GM23338 (cell line): ENCODE measurements at regions not wholly inside any gene's neighbourhood (a gene's known extent, or its start where the extent isn't known, plus 50 kb on each side); places are given as distances from the start of the nearest gene placed in this dataset.

Experiments
- ATAC-seq: fragments of 200-7000 bp; cut with Tn5 transposase; 3 replicates; pipeline ENCODE4 v1.9.1; 2020
- DNase-seq: peaks from one replicate; pipeline ENCODE4 v3.0.0-alpha.2; 2015; ENCODE audit warnings: low spot score
- H2AFZ ChIP-seq: fragments of 200-600 bp; sonication (generic); 2 replicates; pipeline ENCODE4 v1.8.0; 2016; ENCODE audit warnings: antibody characterized with exemption, mild to moderate bottlenecking, moderate library complexity
- H3F3A ChIP-seq: fragments of 200-600 bp; sonication (generic); replicated peaks from 2 replicates; pipeline ENCODE4 v1.8.0; 2017; ENCODE audit warnings: antibody characterized with exemption, mixed run types, low read depth
- H3K27ac ChIP-seq: fragments of 200-600 bp; sonication (generic); 2 replicates; pipeline ENCODE4 v1.6.1; 2016; ENCODE audit warnings: low read depth
- H3K27me3 ChIP-seq: fragments of 200-600 bp; sonication (generic); 2 replicates; pipeline ENCODE4 v1.8.0; 2016; ENCODE audit warnings: mild to moderate bottlenecking, mixed run types, moderate library complexity; ENCODE audit not compliant: insufficient read depth
- H3K36me3 ChIP-seq: fragments of 200-600 bp; sonication (generic); 2 replicates; pipeline ENCODE4 v1.8.0; 2016; ENCODE audit warnings: mild to moderate bottlenecking; ENCODE audit not compliant: insufficient read depth
- H3K4me1 ChIP-seq: fragments of 200-600 bp; sonication (generic); 2 replicates; pipeline ENCODE4 v1.8.0; 2016; ENCODE audit warnings: mild to moderate bottlenecking, moderate library complexity; ENCODE audit not compliant: insufficient read depth
- H3K4me2 ChIP-seq: fragments of 200-600 bp; sonication (generic); 2 replicates; pipeline ENCODE4 v1.7.1; 2017; ENCODE audit warnings: mixed run types
- H3K4me3 ChIP-seq: fragments of 200-600 bp; sonication (generic); 2 replicates; pipeline ENCODE4 v1.6.1; 2016; ENCODE audit warnings: mixed run types
- H3K79me2 ChIP-seq: fragments of 200-600 bp; sonication (generic); replicated peaks from 2 replicates; pipeline ENCODE4 v1.8.0; 2017; ENCODE audit warnings: mild to moderate bottlenecking; ENCODE audit not compliant: insufficient read depth
- H3K9me2 ChIP-seq: fragments of 200-600 bp; sonication (generic); 2 replicates; pipeline ENCODE4 v1.8.0; 2017; ENCODE audit not compliant: insufficient read depth
- H4K20me1 ChIP-seq: fragments of 200-600 bp; sonication (generic); replicated peaks from 2 replicates; pipeline ENCODE4 v1.8.0; 2017; ENCODE audit warnings: mild to moderate bottlenecking; ENCODE audit not compliant: insufficient read depth
- H3K27ac Mint-ChIP-seq: 2 replicates; pipeline ENCODE4 v1.8.0; 2020; ENCODE audit warnings: inconsistent platforms, mild to moderate bottlenecking, moderate library complexity, mixed read lengths
- H3K27me3 Mint-ChIP-seq: 3 replicates; pipeline ENCODE4 v1.8.0; 2022; ENCODE audit warnings: low read depth, mild to moderate bottlenecking, moderate library complexity, mixed read lengths, inconsistent platforms; ENCODE audit not compliant: insufficient read depth, poor library complexity
- H3K36me3 Mint-ChIP-seq: 3 replicates; pipeline ENCODE4 v1.8.0; 2021; ENCODE audit warnings: low read depth, mild to moderate bottlenecking, inconsistent platforms, moderate library complexity, mixed read lengths
- H3K4me1 Mint-ChIP-seq: 3 replicates; pipeline ENCODE4 v1.8.0; 2020; ENCODE audit warnings: mild to moderate bottlenecking, inconsistent platforms, mixed read lengths
- H3K4me3 Mint-ChIP-seq: 3 replicates; pipeline ENCODE4 v1.8.0; 2021; ENCODE audit warnings: moderate library complexity, mild to moderate bottlenecking, inconsistent platforms, mixed read lengths
- H3K9me3 Mint-ChIP-seq: 3 replicates; pipeline ENCODE4 v1.8.0; 2020; ENCODE audit warnings: moderate library complexity, mild to moderate bottlenecking, inconsistent platforms, mixed read lengths
- CREB1 ChIP-seq: fragments of 250-450 bp; sonication (Bioruptor Pico); IDR thresholded peaks from 2 replicates; pipeline ENCODE4 v1.5.0; 2020; ENCODE audit warnings: low read depth, mild to moderate bottlenecking, moderate library complexity
- EZH2phosphoT487 ChIP-seq: fragments of 200-600 bp; sonication (generic); IDR thresholded peaks from one replicate; pipeline ENCODE4 v1.8.1; 2018; ENCODE audit warnings: antibody characterized with exemption; ENCODE audit not compliant: unreplicated experiment
- JUNB ChIP-seq: IDR thresholded peaks from one replicate; pipeline ENCODE4 v1.6.1; 2016; ENCODE audit warnings: antibody characterized with exemption; ENCODE audit not compliant: unreplicated experiment
- NANOG ChIP-seq: IDR thresholded peaks from 2 replicates; pipeline ENCODE4 v1.6.1; 2016; ENCODE audit warnings: antibody characterized with exemption, borderline replicate concordance
- POLR2AphosphoS5 ChIP-seq: IDR thresholded peaks from 2 replicates; pipeline ENCODE4 v1.6.1; 2016; ENCODE audit warnings: antibody characterized with exemption, low read depth
- STAT1 ChIP-seq: IDR thresholded peaks from one replicate; pipeline ENCODE4 v1.6.1; 2016; ENCODE audit warnings: antibody characterized with exemption; ENCODE audit not compliant: unreplicated experiment
- ZNF114 ChIP-seq: fragments of 250-450 bp; sonication (Bioruptor Pico); IDR thresholded peaks from 2 replicates; pipeline ENCODE4 v1.5.0; 2020; ENCODE audit warnings: mild to moderate bottlenecking, moderate library complexity
- ZNF331 ChIP-seq: fragments of 250-450 bp; sonication (Bioruptor Pico); IDR thresholded peaks from 2 replicates; pipeline ENCODE4 v1.5.0; 2020; ENCODE audit warnings: low read depth, mild to moderate bottlenecking, moderate library complexity
- ZNF462 ChIP-seq: fragments of 250-450 bp; sonication (Bioruptor Pico); IDR thresholded peaks from 2 replicates; pipeline ENCODE4 v1.5.0; 2020; ENCODE audit warnings: mild to moderate bottlenecking, moderate library complexity
- TF ChIP-seq, protein P1 (sequence below): IDR thresholded peaks from one replicate; pipeline ENCODE4 v1.6.1; 2018; ENCODE audit warnings: antibody characterized with exemption; ENCODE audit not compliant: unreplicated experiment
- TF ChIP-seq, protein P2 (sequence below), 2 experiments: fragments of 200-600 bp in 1 of 2; sonication (generic) in 1 of 2; conservative IDR thresholded peaks; 2 replicates each; pipeline versions ENCODE4 v1.5.1 to v1.6.1; 2016 to 2017; ENCODE audit warnings: antibody characterized with exemption in 2 of 2, low read depth in 2 of 2, mild to moderate bottlenecking in 2 of 2, moderate library complexity in 1 of 2

DNA sequence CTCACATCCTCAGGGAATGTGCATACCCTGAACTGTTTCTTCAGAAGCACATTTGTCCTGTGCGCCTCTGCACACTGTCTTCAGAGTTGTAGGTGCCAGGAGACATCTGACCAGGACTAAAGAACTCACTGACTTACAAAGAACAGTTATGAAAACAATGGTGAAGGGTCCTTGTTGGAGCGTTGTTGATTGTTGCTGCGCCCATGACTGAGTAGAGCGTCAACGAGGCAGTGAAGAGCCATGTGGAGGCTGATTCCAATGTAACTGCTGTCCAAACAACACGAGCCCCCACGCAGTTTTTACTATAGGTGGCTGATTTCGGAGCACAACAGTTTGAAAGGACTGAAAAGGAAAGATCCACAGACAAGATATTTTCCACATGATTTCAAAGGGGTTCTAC lies 380.3 kb downstream of the CDH26 start:
- Histone ChIP-seq H4K20me1 (no peaks in the 10 kb centered on the region), H3K79me2 (no peaks in the 10 kb centered on the region), H3F3A (no peaks in the 10 kb centered on the region), H3K9me2 (no peaks in the 10 kb centered on the region), H3K4me1 (no peaks in the 10 kb centered on the region), H3K4me3 (no peak overlapping the region), H3K27me3 (no peaks in the 10 kb centered on the region), H3K4me2 (no peak overlapping the region), H3K27ac (no peak overlapping the region), H2AFZ (no peak overlapping the region), H3K36me3 (peaks cover 11% of the 10 kb centered on the region; the same call in 1 of the 2 replicates)
- H3K9me3 Mint-ChIP-seq = peaks cover 10% of the 10 kb centered on the region; the same call in 1 of the 3 replicates
- no peaks in the 10 kb centered on the region for H3K36me3 Mint-ChIP-seq
- no peak for ATAC-seq
- no peak overlapping the region for H3K27ac Mint-ChIP-seq
- no peak for DNase-seq
- H3K4me1 Mint-ChIP-seq = no peaks in the 10 kb centered on the region
- TF ChIP-seq JUNB (no peak), POLR2AphosphoS5 (no peak), EZH2phosphoT487 (no peak)
- H3K4me3 Mint-ChIP-seq = no peak overlapping the region
- peaks cover 12% of the 10 kb centered on the region for H3K27me3 Mint-ChIP-seq

DNA sequence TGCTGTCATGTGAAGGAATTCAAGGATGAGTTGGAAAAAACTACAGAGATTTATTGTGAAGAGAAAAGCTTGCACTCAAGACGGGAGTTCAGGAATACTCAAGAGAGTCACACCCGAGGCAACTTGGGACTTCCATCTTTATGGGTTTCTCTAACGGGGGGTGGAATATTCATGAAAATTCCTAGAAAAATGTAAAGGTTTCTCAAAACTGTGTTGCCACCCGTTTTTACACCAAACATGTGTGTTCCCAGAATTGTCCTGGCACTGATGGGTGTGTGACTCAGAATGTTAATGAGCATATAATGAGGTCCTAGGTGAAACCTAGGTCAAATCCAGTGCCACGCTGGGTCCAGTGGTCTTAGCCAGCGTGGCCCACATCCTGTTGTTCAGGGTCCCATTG lies 381.5 kb downstream of the CDH26 start:
- Mint-ChIP-seq H3K27ac (no peak overlapping the region), H3K4me1 (no peaks in the 10 kb centered on the region), H3K36me3 (no peaks in the 10 kb centered on the region), H3K9me3 (peaks cover 10% of the 10 kb centered on the region; the same call in 2 of the 3 replicates), H3K4me3 (no peak overlapping the region), H3K27me3 (peaks cover 12% of the 10 kb centered on the region)
- Histone ChIP-seq H2AFZ (no peak overlapping the region), H4K20me1 (no peaks in the 10 kb centered on the region), H3K4me3 (no peak overlapping the region), H3K27me3 (no peaks in the 10 kb centered on the region), H3K4me1 (no peaks in the 10 kb centered on the region), H3K4me2 (no peak overlapping the region), H3K79me2 (no peaks in the 10 kb centered on the region), H3K27ac (no peak overlapping the region), H3F3A (no peaks in the 10 kb centered on the region), H3K9me2 (no peaks in the 10 kb centered on the region), H3K36me3 (peaks cover 11% of the 10 kb centered on the region; the same call in 1 of the 2 replicates)
- no peak for DNase-seq
- no peak for ATAC-seq
- TF ChIP-seq JUNB (no peak), ZNF462 (no peak), POLR2AphosphoS5 (no peak), ZNF331 (CRISPR knock-in tag) (no peak), STAT1 (no peak), ZNF114 (no peak), NANOG (no peak), CREB1 (CRISPR knock-in tag) (no peak)
- TF ChIP-seq, protein P1, sequence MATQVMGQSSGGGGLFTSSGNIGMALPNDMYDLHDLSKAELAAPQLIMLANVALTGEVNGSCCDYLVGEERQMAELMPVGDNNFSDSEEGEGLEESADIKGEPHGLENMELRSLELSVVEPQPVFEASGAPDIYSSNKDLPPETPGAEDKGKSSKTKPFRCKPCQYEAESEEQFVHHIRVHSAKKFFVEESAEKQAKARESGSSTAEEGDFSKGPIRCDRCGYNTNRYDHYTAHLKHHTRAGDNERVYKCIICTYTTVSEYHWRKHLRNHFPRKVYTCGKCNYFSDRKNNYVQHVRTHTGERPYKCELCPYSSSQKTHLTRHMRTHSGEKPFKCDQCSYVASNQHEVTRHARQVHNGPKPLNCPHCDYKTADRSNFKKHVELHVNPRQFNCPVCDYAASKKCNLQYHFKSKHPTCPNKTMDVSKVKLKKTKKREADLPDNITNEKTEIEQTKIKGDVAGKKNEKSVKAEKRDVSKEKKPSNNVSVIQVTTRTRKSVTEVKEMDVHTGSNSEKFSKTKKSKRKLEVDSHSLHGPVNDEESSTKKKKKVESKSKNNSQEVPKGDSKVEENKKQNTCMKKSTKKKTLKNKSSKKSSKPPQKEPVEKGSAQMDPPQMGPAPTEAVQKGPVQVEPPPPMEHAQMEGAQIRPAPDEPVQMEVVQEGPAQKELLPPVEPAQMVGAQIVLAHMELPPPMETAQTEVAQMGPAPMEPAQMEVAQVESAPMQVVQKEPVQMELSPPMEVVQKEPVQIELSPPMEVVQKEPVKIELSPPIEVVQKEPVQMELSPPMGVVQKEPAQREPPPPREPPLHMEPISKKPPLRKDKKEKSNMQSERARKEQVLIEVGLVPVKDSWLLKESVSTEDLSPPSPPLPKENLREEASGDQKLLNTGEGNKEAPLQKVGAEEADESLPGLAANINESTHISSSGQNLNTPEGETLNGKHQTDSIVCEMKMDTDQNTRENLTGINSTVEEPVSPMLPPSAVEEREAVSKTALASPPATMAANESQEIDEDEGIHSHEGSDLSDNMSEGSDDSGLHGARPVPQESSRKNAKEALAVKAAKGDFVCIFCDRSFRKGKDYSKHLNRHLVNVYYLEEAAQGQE = no peak
- TF ChIP-seq, protein P2, sequence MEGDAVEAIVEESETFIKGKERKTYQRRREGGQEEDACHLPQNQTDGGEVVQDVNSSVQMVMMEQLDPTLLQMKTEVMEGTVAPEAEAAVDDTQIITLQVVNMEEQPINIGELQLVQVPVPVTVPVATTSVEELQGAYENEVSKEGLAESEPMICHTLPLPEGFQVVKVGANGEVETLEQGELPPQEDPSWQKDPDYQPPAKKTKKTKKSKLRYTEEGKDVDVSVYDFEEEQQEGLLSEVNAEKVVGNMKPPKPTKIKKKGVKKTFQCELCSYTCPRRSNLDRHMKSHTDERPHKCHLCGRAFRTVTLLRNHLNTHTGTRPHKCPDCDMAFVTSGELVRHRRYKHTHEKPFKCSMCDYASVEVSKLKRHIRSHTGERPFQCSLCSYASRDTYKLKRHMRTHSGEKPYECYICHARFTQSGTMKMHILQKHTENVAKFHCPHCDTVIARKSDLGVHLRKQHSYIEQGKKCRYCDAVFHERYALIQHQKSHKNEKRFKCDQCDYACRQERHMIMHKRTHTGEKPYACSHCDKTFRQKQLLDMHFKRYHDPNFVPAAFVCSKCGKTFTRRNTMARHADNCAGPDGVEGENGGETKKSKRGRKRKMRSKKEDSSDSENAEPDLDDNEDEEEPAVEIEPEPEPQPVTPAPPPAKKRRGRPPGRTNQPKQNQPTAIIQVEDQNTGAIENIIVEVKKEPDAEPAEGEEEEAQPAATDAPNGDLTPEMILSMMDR (conservative IDR thresholded peaks at IDR 0.05; ENCODE audit: low read depth in 2 of 2) = no peak
